ENCODE measurements at regions not wholly inside any gene's neighbourhood (a gene's known extent, or its start where the extent isn't known, plus 50 kb on each side); places are given as distances from the start of the nearest gene placed in this dataset.

- TF ChIP-seq HDAC2 (IDR thresholded peaks at IDR 0.05), result no peak
- no peak for TF ChIP-seq SMC3 (IDR thresholded peaks at IDR 0.05)
- TF ChIP-seq, protein P1, sequence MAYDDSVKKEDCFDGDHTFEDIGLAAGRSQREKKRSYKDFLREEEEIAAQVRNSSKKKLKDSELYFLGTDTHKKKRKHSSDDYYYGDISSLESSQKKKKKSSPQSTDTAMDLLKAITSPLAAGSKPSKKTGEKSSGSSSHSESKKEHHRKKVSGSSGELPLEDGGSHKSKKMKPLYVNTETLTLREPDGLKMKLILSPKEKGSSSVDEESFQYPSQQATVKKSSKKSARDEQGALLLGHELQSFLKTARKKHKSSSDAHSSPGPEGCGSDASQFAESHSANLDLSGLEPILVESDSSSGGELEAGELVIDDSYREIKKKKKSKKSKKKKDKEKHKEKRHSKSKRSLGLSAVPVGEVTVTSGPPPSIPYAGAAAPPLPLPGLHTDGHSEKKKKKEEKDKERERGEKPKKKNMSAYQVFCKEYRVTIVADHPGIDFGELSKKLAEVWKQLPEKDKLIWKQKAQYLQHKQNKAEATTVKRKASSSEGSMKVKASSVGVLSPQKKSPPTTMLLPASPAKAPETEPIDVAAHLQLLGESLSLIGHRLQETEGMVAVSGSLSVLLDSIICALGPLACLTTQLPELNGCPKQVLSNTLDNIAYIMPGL (CRISPR knock-in tag; IDR thresholded peaks at IDR 0.05; ENCODE audit: borderline replicate concordance), result no peak
- no peak for TF ChIP-seq CTCF (IDR thresholded peaks at IDR 0.05)
- TF ChIP-seq USF2 (IDR thresholded peaks at IDR 0.05), result no peak
- TF ChIP-seq JUN (IDR thresholded peaks at IDR 0.05), result no peak
- TF ChIP-seq MAX (IDR thresholded peaks at IDR 0.05), result no peak
- TF ChIP-seq NPAS2 (CRISPR knock-in tag; IDR thresholded peaks at IDR 0.05; ENCODE audit: borderline replicate concordance), result no peak
- no peak for TF ChIP-seq POLR2A (IDR thresholded peaks at IDR 0.05; ENCODE audit: low read length)
- TF ChIP-seq CEBPB (IDR thresholded peaks at IDR 0.05), result no peak
- TF ChIP-seq JUNB (IDR thresholded peaks at IDR 0.05), result no peak
- TF ChIP-seq CHD2 (IDR thresholded peaks at IDR 0.05; ENCODE audit: low read length, partially characterized antibody), result no peak
- no peak for TF ChIP-seq PHF8 (IDR thresholded peaks at IDR 0.05; ENCODE audit: borderline replicate concordance, low read depth)
These were observed 703.2 kb downstream of the HDGFL1 start for GRCh38 chr6:23272536-23272935.

All from A549 (cell line).